Caco-2 (cell line): ENCODE measurements at regions not wholly inside any gene's neighbourhood (a gene's known extent, or its start where the extent isn't known, plus 50 kb on each side); places are given as distances from the start of the nearest gene placed in this dataset.

Experiments used
- BruUV-seq: library from RNA; stranded (reverse); fragments of 400-500 nt; replicated peaks from 2 replicates; lab custom pipeline; 2021; lab: Mats Ljungman, UMichigan
- CTCF ChIA-PET: fragments of 300-600 bp; sonication (Branson Sonifier 250); formaldehyde crosslinking; loops from one replicate; lab custom pipeline; 2022; ENCODE audit warnings: antibody characterized with exemption; lab: Charles Lee
- POLR2A ChIA-PET: fragments of 300-600 bp; sonication (Branson Sonifier 250); formaldehyde crosslinking; loops from one replicate; lab custom pipeline; 2022; ENCODE audit warnings: antibody characterized with exemption; lab: Charles Lee
- DNase-seq, 2 experiments: peaks; one replicate each; pipeline versions ENCODE4 v3.0.0 to v3.0.0-alpha.2; 2020 to 2022
- H3K27me3 ChIP-seq: replicated peaks from 2 replicates; pipeline ENCODE4 v1.6.0; 2011; ENCODE audit warnings: low read length; ENCODE audit not compliant: control insufficient read depth, insufficient read depth
- H3K36me3 ChIP-seq: 2 replicates; pipeline ENCODE4 v1.5.1; 2011; ENCODE audit warnings: low read length; ENCODE audit not compliant: control insufficient read depth, insufficient read depth
- H3K4me1 ChIP-seq: fragments of 250-450 bp; sonication (Bioruptor Pico); 2 replicates; pipeline ENCODE4 v1.5.1; 2020; ENCODE audit warnings: mild to moderate bottlenecking
- H3K4me3 ChIP-seq: 2 replicates; pipeline ENCODE4 v1.5.1; 2011; ENCODE audit warnings: low read depth, mild to moderate bottlenecking, control low read depth, low read length
- H3K9me3 ChIP-seq: fragments of 250-450 bp; sonication (Bioruptor Pico); 2 replicates; pipeline ENCODE4 v1.5.1; 2020; ENCODE audit warnings: mild to moderate bottlenecking, moderate library complexity
- H3K27ac Mint-ChIP-seq: one replicate; pipeline ENCODE4 v1.8.0; 2022; ENCODE audit warnings: mixed read lengths; ENCODE audit not compliant: unreplicated experiment
- H3K27me3 Mint-ChIP-seq: one replicate; pipeline ENCODE4 v1.8.0; 2022; ENCODE audit warnings: mixed read lengths; ENCODE audit not compliant: insufficient read depth, unreplicated experiment
- H3K36me3 Mint-ChIP-seq: one replicate; pipeline ENCODE4 v1.8.0; 2022; ENCODE audit warnings: mild to moderate bottlenecking, mixed read lengths; ENCODE audit not compliant: insufficient read depth, unreplicated experiment
- H3K4me1 Mint-ChIP-seq: one replicate; pipeline ENCODE4 v1.8.0; 2022; ENCODE audit warnings: low read depth, mixed read lengths; ENCODE audit not compliant: unreplicated experiment
- H3K4me3 Mint-ChIP-seq: one replicate; pipeline ENCODE4 v1.8.0; 2022; ENCODE audit warnings: mild to moderate bottlenecking, moderate library complexity, mixed read lengths; ENCODE audit not compliant: unreplicated experiment
- H3K9me3 Mint-ChIP-seq: one replicate; pipeline ENCODE4 v1.8.0; 2022; ENCODE audit warnings: mixed read lengths; ENCODE audit not compliant: unreplicated experiment
- CTCF ChIP-seq, 2 experiments: fragments of 200-600 bp in 1 of 2; IDR thresholded peaks; 1 replicate in 1 of 2; 2 replicates in 1 of 2; pipeline versions ENCODE4 v1.5.1 to v1.8.0; 2011 to 2022; ENCODE audit warnings: antibody characterized with exemption in 1 of 2, control low read depth in 1 of 2, inconsistent platforms in 1 of 2, low read depth in 1 of 2, low read length in 1 of 2, mild to moderate bottlenecking in 1 of 2, moderate library complexity in 1 of 2; ENCODE audit not compliant: insufficient read depth in 1 of 2, severe bottlenecking in 1 of 2, unreplicated experiment in 1 of 2
- intact Hi-C: fragments of 100-400 bp; cut with micrococcal nuclease; formaldehyde crosslinking; loops from one replicate; pipeline ENCODE4 v1.10.0; 2022; ENCODE audit not compliant: unreplicated experiment

GRCh38 chr20:60483371-60483770 lies 525.1 kb downstream of the CDH26 start:
- H3K9me3 Mint-ChIP-seq, result no peaks in the 10 kb centered on the region
- intact Hi-C loops, result no loop called here
- H3K4me1 Mint-ChIP-seq, result no peaks in the 10 kb centered on the region
- H3K36me3 ChIP-seq, result no peaks in the 10 kb centered on the region
- H3K4me1 ChIP-seq, result no peaks in the 10 kb centered on the region
- POLR2A ChIA-PET, result no interaction called here
- H3K9me3 ChIP-seq, result no peaks in the 10 kb centered on the region
- CTCF ChIA-PET, result no interaction called here
- H3K27ac Mint-ChIP-seq, result no peak overlapping the region
- no peak overlapping the region for H3K4me3 Mint-ChIP-seq
- TF ChIP-seq CTCF (IDR thresholded peaks at IDR 0.05; ENCODE audit: insufficient read depth in 1 of 2, low read depth in 1 of 2, low read length in 1 of 2, severe bottlenecking in 1 of 2, unreplicated experiment in 1 of 2), result no peak
- no peaks in the 10 kb centered on the region for H3K27me3 ChIP-seq
- H3K36me3 Mint-ChIP-seq, result no peaks in the 10 kb centered on the region
- peaks cover 36% of the 10 kb centered on the region for H3K27me3 Mint-ChIP-seq
- H3K4me3 ChIP-seq, result no peak overlapping the region
- peak in 1 of 2 experiments; percentile 16 for DNase-seq
- BruUV-seq, result no TSS peak

GRCh38 chr20:60484316-60484715 lies 526.1 kb downstream of the CDH26 start:
- Histone ChIP-seq H3K27me3 (0 out of 2 replicates have a peak, but pooled peaks cover 1% of the 10 kb centered on the region), H3K9me3 (no peaks in the 10 kb centered on the region), H3K4me3 (no peak overlapping the region), H3K4me1 (no peaks in the 10 kb centered on the region), H3K36me3 (no peaks in the 10 kb centered on the region)
- H3K4me3 Mint-ChIP-seq, result no peak overlapping the region
- BruUV-seq, result no TSS peak
- no peak for DNase-seq
- no peak overlapping the region for H3K27ac Mint-ChIP-seq
- ChIA-PET CTCF (no interaction called here), POLR2A (no interaction called here)
- TF ChIP-seq CTCF (IDR thresholded peaks at IDR 0.05; ENCODE audit: insufficient read depth in 1 of 2, low read depth in 1 of 2, low read length in 1 of 2, severe bottlenecking in 1 of 2, unreplicated experiment in 1 of 2), result no peak
- no peaks in the 10 kb centered on the region for H3K36me3 Mint-ChIP-seq
- H3K4me1 Mint-ChIP-seq, result no peaks in the 10 kb centered on the region
- H3K9me3 Mint-ChIP-seq, result no peaks in the 10 kb centered on the region
- intact Hi-C loops, result no loop called here
- peaks cover 39% of the 10 kb centered on the region for H3K27me3 Mint-ChIP-seq

GRCh38 chr20:60485012-60485760 lies 527.0 kb downstream of the CDH26 start:
- H3K27ac Mint-ChIP-seq, result no peak overlapping the region
- Histone ChIP-seq H3K9me3 (no peaks in the 10 kb centered on the region), H3K27me3 (0 out of 2 replicates have a peak, but pooled peaks cover 1% of the 10 kb centered on the region), H3K36me3 (no peaks in the 10 kb centered on the region), H3K4me3 (no peak overlapping the region), H3K4me1 (no peaks in the 10 kb centered on the region)
- no peaks in the 10 kb centered on the region for H3K36me3 Mint-ChIP-seq
- intact Hi-C loops, result no loop called here
- ChIA-PET CTCF (no interaction called here), POLR2A (no interaction called here)
- no peaks in the 10 kb centered on the region for H3K9me3 Mint-ChIP-seq
- no peaks in the 10 kb centered on the region for H3K4me1 Mint-ChIP-seq
- peaks cover 43% of the 10 kb centered on the region for H3K27me3 Mint-ChIP-seq
- H3K4me3 Mint-ChIP-seq, result no peak overlapping the region
- no peak for TF ChIP-seq CTCF (IDR thresholded peaks at IDR 0.05; ENCODE audit: insufficient read depth in 1 of 2, low read depth in 1 of 2, low read length in 1 of 2, severe bottlenecking in 1 of 2, unreplicated experiment in 1 of 2)
- BruUV-seq, result no TSS peak
- no peak for DNase-seq
